Panc1 (cell line): ENCODE measurements at regions not wholly inside any gene's neighbourhood (a gene's known extent, or its start where the extent isn't known, plus 50 kb on each side); places are given as distances from the start of the nearest gene placed in this dataset.

Source experiments
- CTCF ChIP-seq: fragments of 450-650 bp; IDR thresholded peaks from 2 replicates; pipeline ENCODE4 v1.5.1; 2017; ENCODE audit warnings: mild to moderate bottlenecking
- REST ChIP-seq, 2 experiments: IDR thresholded peaks; 2 replicates each; pipeline ENCODE4 v1.6.1; 2011 to 2012; ENCODE audit warnings: low read depth in 2 of 2, control low read depth in 1 of 2, low read length in 1 of 2, mild to moderate bottlenecking in 1 of 2, moderate library complexity in 1 of 2; ENCODE audit not compliant: insufficient read depth in 1 of 2

DNA sequence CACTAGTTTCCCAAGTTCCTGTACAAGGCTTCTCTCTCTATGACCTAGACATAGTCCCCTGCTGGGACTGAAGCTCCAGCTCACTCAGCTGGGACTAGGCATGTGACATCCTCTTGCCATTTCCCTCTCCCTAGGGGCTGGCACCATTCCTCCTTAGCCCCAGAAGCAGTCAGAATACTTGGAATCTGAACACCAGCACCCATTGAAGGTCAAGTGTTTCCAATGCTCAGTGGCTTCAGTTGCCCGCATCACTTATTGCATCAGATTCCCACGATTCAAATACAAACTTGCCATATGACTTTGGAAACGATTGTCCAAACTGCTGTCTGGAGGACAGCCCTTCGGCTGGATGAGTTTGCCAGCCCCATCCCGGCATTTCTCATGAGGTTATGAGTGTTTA, 65.5 kb upstream of the HOPX start:
- no peak for TF ChIP-seq CTCF
- TF ChIP-seq REST (IDR thresholded peaks at IDR 0.05; ENCODE audit: insufficient read depth in 1 of 2, low read depth in 2 of 2, low read length in 1 of 2): no peak
